PC-3 (cell line): ENCODE measurements at regions not wholly inside any gene's neighbourhood (a gene's known extent, or its start where the extent isn't known, plus 50 kb on each side); places are given as distances from the start of the nearest gene placed in this dataset.

ENCODE experiments used
- ATAC-seq: fragments of 200-7000 bp; cut with Tn5 transposase; 2 replicates; pipeline ENCODE4 v1.9.1; 2020; ENCODE audit warnings: mild to moderate bottlenecking, moderate library complexity
- BruUV-seq: library from RNA; stranded (reverse); fragments of 400-500 nt; replicated peaks from 2 replicates; lab custom pipeline; 2021; lab: Mats Ljungman, UMichigan
- CTCF ChIA-PET: fragments of 300-600 bp; sonication (Branson Sonifier 250); formaldehyde crosslinking; loops from one replicate; lab custom pipeline; 2022; ENCODE audit warnings: antibody characterized with exemption; lab: Charles Lee
- POLR2A ChIA-PET: fragments of 300-600 bp; sonication (Branson Sonifier 250); formaldehyde crosslinking; loops from one replicate; lab custom pipeline; 2022; ENCODE audit warnings: antibody characterized with exemption; ENCODE audit not compliant: unreplicated experiment; lab: Charles Lee
- DNase-seq: peaks from one replicate; pipeline ENCODE4 v3.0.0-alpha.2; 2015
- H2AFZ ChIP-seq: fragments of 300-600 bp; sonication (generic); 2 replicates; pipeline ENCODE4 v1.6.0; 2016; ENCODE audit warnings: antibody characterized with exemption, low read length
- H3F3A ChIP-seq: fragments of 300-600 bp; sonication (generic); one replicate; pipeline ENCODE4 v1.6.0; 2017; ENCODE audit warnings: antibody characterized with exemption, low read length, control low read depth, mild to moderate bottlenecking; ENCODE audit not compliant: unreplicated experiment
- H3K27ac ChIP-seq: fragments of 300-600 bp; sonication (generic); 2 replicates; pipeline ENCODE4 v1.5.1; 2016; ENCODE audit warnings: mild to moderate bottlenecking, low read length
- H3K27me3 ChIP-seq: fragments of 300-600 bp; sonication (generic); 2 replicates; pipeline ENCODE4 v1.6.1; 2016; ENCODE audit warnings: low read length, mixed read lengths
- H3K36me3 ChIP-seq: fragments of 300-600 bp; sonication (generic); 2 replicates; pipeline ENCODE4 v1.6.1; 2016; ENCODE audit warnings: low read depth, mixed run types, low read length, mixed read lengths
- H3K4me1 ChIP-seq: fragments of 300-600 bp; sonication (generic); 2 replicates; pipeline ENCODE4 v1.5.1; 2016; ENCODE audit warnings: low read length; ENCODE audit not compliant: insufficient read depth
- H3K4me2 ChIP-seq: fragments of 300-600 bp; sonication (generic); 2 replicates; pipeline ENCODE4 v1.6.0; 2016; ENCODE audit warnings: low read length
- H3K4me3 ChIP-seq: fragments of 300-600 bp; sonication (generic); 2 replicates; pipeline ENCODE4 v1.5.1; 2016; ENCODE audit warnings: mild to moderate bottlenecking, low read length, mixed read lengths
- H3K79me2 ChIP-seq: fragments of 300-600 bp; sonication (generic); 2 replicates; pipeline ENCODE4 v1.6.1; 2017; ENCODE audit warnings: low read length, mixed read lengths
- H3K9ac ChIP-seq: fragments of 300-600 bp; sonication (generic); 2 replicates; pipeline ENCODE4 v1.6.0; 2016; ENCODE audit warnings: mild to moderate bottlenecking, low read length
- H3K9me2 ChIP-seq: fragments of 300-600 bp; sonication (generic); replicated peaks from 2 replicates; pipeline ENCODE4 v1.6.1; 2016; ENCODE audit warnings: mixed run types, low read length, mixed read lengths
- H3K9me3 ChIP-seq: fragments of 300-600 bp; sonication (generic); 2 replicates; pipeline ENCODE4 v1.6.1; 2016; ENCODE audit warnings: low read length, mixed read lengths
- H4K20me1 ChIP-seq: fragments of 300-600 bp; sonication (generic); 2 replicates; pipeline ENCODE4 v1.6.1; 2016; ENCODE audit warnings: low read length, mixed read lengths
- CTCF ChIP-seq: fragments of 300-600 bp; sonication (generic); conservative IDR thresholded peaks from 2 replicates; pipeline ENCODE4 v1.5.1; 2017; ENCODE audit warnings: antibody characterized with exemption, low read depth, mild to moderate bottlenecking, low read length
- EZH2 ChIP-seq: fragments of 300-600 bp; sonication (generic); IDR thresholded peaks from one replicate; pipeline ENCODE4 v1.6.1; 2017; ENCODE audit warnings: antibody characterized with exemption, mild to moderate bottlenecking, low read length; ENCODE audit not compliant: unreplicated experiment
- EZH2phosphoT487 ChIP-seq: fragments of 300-600 bp; sonication (generic); IDR thresholded peaks from 2 replicates; pipeline ENCODE4 v1.6.1; 2018; ENCODE audit warnings: mild to moderate bottlenecking, antibody characterized with exemption, low read length, borderline replicate concordance
- intact Hi-C: fragments of 100-400 bp; cut with micrococcal nuclease; formaldehyde crosslinking; loops from 2 replicates; pipeline ENCODE4 v1.9.0; 2023

DNA sequence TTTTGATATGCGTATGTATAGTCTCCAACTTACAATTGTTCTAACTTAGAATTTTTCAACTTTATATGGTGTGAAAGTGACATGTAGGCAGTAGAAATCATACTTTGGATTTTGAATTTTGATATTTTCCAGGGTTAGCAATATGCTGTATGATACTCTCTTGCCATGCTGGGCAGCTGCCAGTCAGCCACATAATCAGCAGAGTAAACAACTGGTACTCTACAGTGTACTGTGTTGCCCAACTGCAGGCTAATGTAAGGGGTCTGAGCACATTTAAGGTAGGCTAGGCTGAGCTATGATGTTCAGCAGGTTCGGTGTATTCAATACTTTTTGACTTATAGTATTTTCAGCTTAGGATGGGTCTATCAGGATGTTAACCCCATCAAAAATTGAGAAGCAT lies 52.0 kb upstream of the RYK start:
- Histone ChIP-seq H2AFZ (no peak overlapping the region), H3K4me1 (no peaks in the 10 kb centered on the region), H3K4me3 (no peak overlapping the region), H3K9me2 (no peaks in the 10 kb centered on the region), H3F3A (no peaks in the 10 kb centered on the region), H3K36me3 (no peaks in the 10 kb centered on the region), H3K4me2 (no peak overlapping the region), H3K79me2 (no peaks in the 10 kb centered on the region), H3K27ac (no peak overlapping the region), H3K27me3 (no peaks in the 10 kb centered on the region), H3K9me3 (no peaks in the 10 kb centered on the region), H4K20me1 (no peaks in the 10 kb centered on the region), H3K9ac (no peak overlapping the region)
- ChIA-PET POLR2A (no interaction called here), CTCF (no interaction called here)
- intact Hi-C loops = loop anchor here (10.0 kb wide), 1 partner anchor 368 kb away; no protein-coding TSS in a partner anchor
- BruUV-seq = no TSS peak
- peak; percentile 74 for ATAC-seq
- TF ChIP-seq EZH2phosphoT487 = no peak
- peak; percentile 26 for DNase-seq

- no peaks in the 10 kb centered on the region for H3F3A ChIP-seq
- DNase-seq (no peak), ATAC-seq (no peak)
- H3K79me2 ChIP-seq = no peaks in the 10 kb centered on the region
- H3K27ac ChIP-seq = no peak overlapping the region
- no peaks in the 10 kb centered on the region for H3K27me3 ChIP-seq
- CTCF ChIA-PET = no interaction called here
- H3K9ac ChIP-seq = no peak overlapping the region
- H3K4me3 ChIP-seq = no peak overlapping the region
- POLR2A ChIA-PET = no interaction called here
- TF ChIP-seq CTCF (0 out of 2 replicates have a peak, but pooled peaks have one; percentile 17), EZH2 (no peak), EZH2phosphoT487 (no peak)
- no peaks in the 10 kb centered on the region for H3K4me1 ChIP-seq
- intact Hi-C loops = loop anchor here (10.0 kb wide), 1 partner anchor 366 kb away; no protein-coding TSS in a partner anchor
- H3K9me3 ChIP-seq = no peaks in the 10 kb centered on the region
- no peaks in the 10 kb centered on the region for H4K20me1 ChIP-seq
- H3K36me3 ChIP-seq = no peaks in the 10 kb centered on the region
- H3K4me2 ChIP-seq = no peak overlapping the region
- BruUV-seq = no TSS peak
- H3K9me2 ChIP-seq = no peaks in the 10 kb centered on the region
- H2AFZ ChIP-seq = no peak overlapping the region
Observed at GRCh38 chr3:134300520-134300919, 49.9 kb upstream of the RYK start.
